ENCODE measurements at regions not wholly inside any gene's neighbourhood (a gene's known extent, or its start where the extent isn't known, plus 50 kb on each side); places are given as distances from the start of the nearest gene placed in this dataset.

GRCh38 chr13:102933523-102933922, 87.7 kb downstream of the ERCC5 start:
- DNase-seq (ENCODE audit: low spot score), result no peak

GRCh38 chr13:102933122-102933521, 87.3 kb downstream of the ERCC5 start:
- DNase-seq (ENCODE audit: low spot score), result no peak

GRCh38 chr13:102932331-102932730, 86.5 kb downstream of the ERCC5 start:
- no peak for DNase-seq (ENCODE audit: low spot score)

- DNase-seq (ENCODE audit: low spot score), result no peak
Measured at GRCh38 chr13:102930566-102930965, 84.7 kb downstream of the ERCC5 start.

DNA sequence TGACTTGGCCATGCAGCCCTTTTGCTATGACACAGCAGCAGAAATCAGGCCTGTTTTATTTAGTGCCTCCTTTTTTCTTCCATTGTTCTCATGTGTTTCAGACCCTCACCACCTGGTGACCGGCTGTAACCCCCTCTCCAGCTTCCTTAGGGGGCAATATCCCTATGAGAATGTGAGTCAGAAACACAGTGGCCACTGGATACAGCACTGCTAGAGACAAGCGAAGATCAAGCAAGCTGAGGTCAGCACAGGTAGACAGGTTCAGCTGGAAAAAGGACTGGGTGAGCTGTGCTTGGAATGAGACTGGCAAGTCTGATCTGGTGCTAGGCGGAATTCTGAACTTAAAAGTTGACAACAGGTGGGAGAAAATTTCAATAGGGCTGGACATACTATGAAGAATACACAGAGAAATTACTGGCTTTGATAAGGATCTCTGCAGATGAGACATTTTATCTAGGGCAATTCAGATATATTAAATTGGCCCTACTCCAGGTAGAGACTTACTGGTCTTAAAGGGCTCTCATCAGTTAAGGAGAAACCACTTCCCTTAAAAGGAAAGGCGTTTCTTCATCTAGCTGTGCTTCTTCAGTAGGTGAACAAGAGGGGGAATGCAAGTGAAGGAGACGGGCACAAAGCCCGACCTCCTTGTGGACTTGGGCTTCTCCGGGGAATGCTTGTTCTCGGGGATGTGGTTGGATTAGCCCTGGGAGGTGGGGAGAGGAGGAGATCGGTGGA, 83.3 kb downstream of the ERCC5 start:
- no peak for DNase-seq (ENCODE audit: low spot score)

All from ureter (tissue), 1 donor.